Psoas muscle (tissue), 7 donors: ENCODE measurements at regions not wholly inside any gene's neighbourhood (a gene's known extent, or its start where the extent isn't known, plus 50 kb on each side); places are given as distances from the start of the nearest gene placed in this dataset.

Experiments
- ATAC-seq, 4 donors: fragments of 200-7000 bp; cut with Tn5 transposase; one replicate each; pipeline ENCODE4 v1.9.1; 2020; ENCODE audit warnings: moderate library complexity in 3 of 4, mild to moderate bottlenecking in 2 of 4
- DNase-seq, 2 donors: peaks; one replicate each; pipeline ENCODE4 v3.0.0-alpha.2; 2020
- H3K27ac ChIP-seq: fragments of 200-600 bp; one replicate; pipeline ENCODE4 v1.8.0; 2022
- H3K27me3 ChIP-seq, 3 donors: fragments of 200-600 bp in 1 of 3; one replicate each; pipeline versions ENCODE4 v1.6.1 to v1.8.0; 2013 to 2022; ENCODE audit warnings: low read length in 2 of 3, mild to moderate bottlenecking in 2 of 3, moderate library complexity in 1 of 3; ENCODE audit not compliant: insufficient read depth in 3 of 3
- H3K36me3 ChIP-seq, 2 donors: fragments of 200-600 bp in 1 of 2; one replicate each; pipeline versions ENCODE4 v1.6.1 to v1.8.0; 2013 to 2022; ENCODE audit warnings: low read depth in 1 of 2, mild to moderate bottlenecking in 1 of 2, moderate library complexity in 1 of 2; ENCODE audit not compliant: insufficient read depth in 1 of 2
- H3K4me1 ChIP-seq: fragments of 200-600 bp; one replicate; pipeline ENCODE4 v1.8.0; 2022
- H3K4me3 ChIP-seq: fragments of 200-600 bp; one replicate; pipeline ENCODE4 v1.8.0; 2022; ENCODE audit warnings: mild to moderate bottlenecking
- H3K9me3 ChIP-seq: fragments of 200-600 bp; one replicate; pipeline ENCODE4 v1.8.0; 2022
- WGBS, 3 donors: extraction: QIAGEN DNeasy Blood & Tissue Kit; methylation state at CpG; one replicate each; pipeline versions ENCODE4 v1.1.6 to v1.1.7; 2013; 5-methylcytosine and 5-hydroxymethylcytosine counted together
- intact Hi-C, 2 donors: fragments of 100-400 bp; cut with DNase I; formaldehyde crosslinking; loops; one replicate each; pipeline versions ENCODE4 v1.11.0 to v1.14.2; 2022
- TF ChIP-seq, protein P1 (sequence below): fragments of 200-600 bp; IDR thresholded peaks from one replicate; pipeline ENCODE4 v1.8.0; 2022; ENCODE audit warnings: antibody characterized with exemption
- donor health status: healthy with polysubstance abuse.
- donor health status: DM: no; HTN: no; CAD: no; lungs with moderate emphysema.
- donor health status: Bipolar disorder and iron deficiency.
- donor health status: healthy.
- donor health status: DM: yes; HTN: yes; CAD: no.
- donor health status: DM: no; HTN: no; CAD: no.
- donor health status: DM: yes; HTN: yes; CAD: no.

DNA sequence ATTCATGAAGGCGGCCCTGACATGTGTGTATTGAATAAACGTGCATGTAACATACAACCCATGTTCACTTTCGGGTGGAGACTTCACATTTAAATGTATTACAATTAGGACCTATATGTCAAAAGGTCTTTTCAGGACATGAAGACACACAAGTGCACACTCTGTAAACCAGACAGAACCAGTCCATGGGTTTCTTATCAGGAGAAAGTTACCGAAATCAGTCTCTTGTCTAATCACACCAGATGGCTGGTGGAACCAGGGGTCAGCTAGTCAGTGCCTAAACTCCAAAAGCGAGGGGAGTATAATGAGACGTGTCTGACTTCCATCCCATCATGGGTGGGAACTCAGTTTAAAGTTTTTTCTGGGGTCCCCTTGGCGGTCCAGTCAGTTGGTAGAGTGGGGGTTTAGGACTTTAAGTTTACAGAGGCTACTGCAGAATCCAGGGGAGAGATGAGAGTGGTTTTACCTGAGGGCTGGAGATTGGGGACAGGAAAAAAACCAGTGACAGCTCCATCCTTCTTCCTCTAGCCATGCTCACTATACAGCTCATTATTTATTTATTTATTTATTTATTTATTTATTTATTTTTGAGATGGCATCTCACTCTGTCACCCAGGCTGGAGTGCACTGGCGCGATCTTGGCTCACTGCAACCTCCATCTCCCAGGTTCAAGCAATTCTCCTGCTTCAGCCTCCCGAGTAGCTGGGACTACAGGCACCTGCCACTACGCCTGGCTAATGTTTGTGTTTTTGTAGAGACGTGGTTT lies 251.3 kb upstream of the LYZL1 start:
- ATAC-seq (no peak), DNase-seq (no peak)
- WGBS, 3 donors: 91 to 92% (median 92%) methylated on average over 12 of the region's 12 CpGs
- Histone ChIP-seq H3K4me3 (no peak overlapping the region), H3K9me3 (no peaks in the 10 kb centered on the region), H3K27ac (no peak overlapping the region), H3K4me1 (no peaks in the 10 kb centered on the region), H3K36me3 (no peaks in the 10 kb centered on the region), H3K27me3 (peaks cover 0 to 6% (median 0%) of the 10 kb centered on the region in 3 donors)
- intact Hi-C loops: no loop called here
- TF ChIP-seq, protein P1, sequence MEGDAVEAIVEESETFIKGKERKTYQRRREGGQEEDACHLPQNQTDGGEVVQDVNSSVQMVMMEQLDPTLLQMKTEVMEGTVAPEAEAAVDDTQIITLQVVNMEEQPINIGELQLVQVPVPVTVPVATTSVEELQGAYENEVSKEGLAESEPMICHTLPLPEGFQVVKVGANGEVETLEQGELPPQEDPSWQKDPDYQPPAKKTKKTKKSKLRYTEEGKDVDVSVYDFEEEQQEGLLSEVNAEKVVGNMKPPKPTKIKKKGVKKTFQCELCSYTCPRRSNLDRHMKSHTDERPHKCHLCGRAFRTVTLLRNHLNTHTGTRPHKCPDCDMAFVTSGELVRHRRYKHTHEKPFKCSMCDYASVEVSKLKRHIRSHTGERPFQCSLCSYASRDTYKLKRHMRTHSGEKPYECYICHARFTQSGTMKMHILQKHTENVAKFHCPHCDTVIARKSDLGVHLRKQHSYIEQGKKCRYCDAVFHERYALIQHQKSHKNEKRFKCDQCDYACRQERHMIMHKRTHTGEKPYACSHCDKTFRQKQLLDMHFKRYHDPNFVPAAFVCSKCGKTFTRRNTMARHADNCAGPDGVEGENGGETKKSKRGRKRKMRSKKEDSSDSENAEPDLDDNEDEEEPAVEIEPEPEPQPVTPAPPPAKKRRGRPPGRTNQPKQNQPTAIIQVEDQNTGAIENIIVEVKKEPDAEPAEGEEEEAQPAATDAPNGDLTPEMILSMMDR: no peak

DNA sequence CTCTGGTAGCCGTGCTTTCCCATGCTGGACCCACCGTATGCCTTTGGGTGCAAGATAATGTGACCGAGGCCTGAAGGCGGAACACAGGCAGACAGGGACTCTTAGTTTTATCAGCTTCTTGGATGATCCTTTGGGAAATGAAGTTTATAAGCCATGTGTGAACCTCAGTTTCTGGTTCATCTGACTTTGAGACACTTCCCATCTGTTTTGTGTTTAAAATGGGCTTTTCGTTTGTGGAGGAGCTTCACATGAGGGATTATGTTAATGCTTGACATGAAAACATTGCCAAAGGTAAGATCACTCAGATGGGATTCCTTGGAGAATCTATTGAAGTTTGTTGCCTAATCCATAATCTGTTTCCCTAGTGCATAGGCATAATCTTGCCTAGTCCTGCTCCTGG lies 249.8 kb upstream of the LYZL1 start:
- no peaks in the 10 kb centered on the region for H3K4me1 ChIP-seq
- H3K36me3 ChIP-seq: no peaks in the 10 kb centered on the region
- H3K4me3 ChIP-seq: no peak overlapping the region
- 76 to 81% (median 80%) methylated on average over 5 of the region's 5 CpGs for WGBS, 3 donors
- H3K9me3 ChIP-seq: no peaks in the 10 kb centered on the region
- peaks cover 0 to 6% (median 0%) of the 10 kb centered on the region in 3 donors for H3K27me3 ChIP-seq
- TF ChIP-seq, protein P1: no peak
- no peak for ATAC-seq
- no peak overlapping the region for H3K27ac ChIP-seq
- intact Hi-C loops: no loop called here
- no peak for DNase-seq

DNA sequence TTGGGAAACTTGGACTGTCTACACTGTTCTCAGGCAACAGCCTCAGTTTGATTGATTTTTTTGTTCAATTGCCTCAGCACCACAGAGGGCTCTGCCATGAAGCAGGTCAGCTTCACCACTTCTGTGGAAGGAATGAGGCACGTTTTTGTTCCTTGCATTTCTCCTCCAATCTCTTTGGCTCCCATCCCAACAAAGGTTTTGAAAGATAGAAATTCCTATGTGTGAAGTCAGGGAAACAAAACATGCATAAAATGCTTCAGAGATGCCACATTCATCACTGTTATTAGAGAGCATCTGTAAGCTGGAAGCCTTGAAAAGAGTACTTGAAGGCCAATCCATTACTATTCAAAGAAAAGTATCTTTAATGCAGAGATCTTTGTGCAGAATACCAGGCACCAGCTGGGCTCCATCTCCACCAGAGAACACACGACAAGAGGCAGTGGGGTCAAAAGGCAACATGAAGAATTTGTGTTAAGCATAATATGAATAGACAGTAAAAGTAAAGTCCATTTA lies 249.1 kb upstream of the LYZL1 start:
- DNase-seq (no peak), ATAC-seq (no peak)
- intact Hi-C loops: no loop called here

DNA sequence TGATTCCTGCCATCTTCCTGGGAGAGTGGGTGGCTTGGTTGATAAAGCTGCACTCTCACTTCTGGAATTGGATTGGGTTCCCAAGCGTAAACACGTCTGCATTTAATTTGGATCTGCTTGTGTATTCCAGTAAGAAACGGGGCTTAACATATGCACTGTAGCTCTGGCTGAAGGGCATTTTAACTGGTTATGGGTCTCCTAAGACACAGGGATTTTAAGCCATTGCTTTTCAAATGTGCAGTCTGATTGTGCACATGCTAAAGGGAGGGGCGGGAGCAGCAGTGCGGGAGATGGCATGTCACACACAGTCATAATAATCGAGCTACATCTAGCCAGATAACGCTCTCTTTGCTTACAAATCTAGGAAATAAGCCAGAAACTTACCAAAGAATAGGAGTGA lies 247.3 kb upstream of the LYZL1 start:
- Histone ChIP-seq H3K27me3 (peaks cover 0 to 6% (median 0%) of the 10 kb centered on the region in 3 donors), H3K27ac (no peak overlapping the region), H3K4me3 (no peak overlapping the region), H3K36me3 (no peaks in the 10 kb centered on the region), H3K4me1 (no peaks in the 10 kb centered on the region), H3K9me3 (no peaks in the 10 kb centered on the region)
- DNase-seq (no peak), ATAC-seq (no peak)
- intact Hi-C loops: no loop called here
- WGBS, 3 donors: 50 to 64% (median 55%) methylated on average over 7 of the region's 7 CpGs
- TF ChIP-seq, protein P1: no peak

More for the DNA sequence above, 249.1 kb upstream of the LYZL1 start:
- no peaks in the 10 kb centered on the region for H3K4me1 ChIP-seq
- 10 to 13% (median 12%) methylated on average over 2 of the region's 2 CpGs for WGBS, 3 donors
- no peaks in the 10 kb centered on the region for H3K36me3 ChIP-seq
- no peak overlapping the region for H3K4me3 ChIP-seq
- no peaks in the 10 kb centered on the region for H3K9me3 ChIP-seq
- no peak overlapping the region for H3K27ac ChIP-seq
- TF ChIP-seq, protein P1: no peak
- H3K27me3 ChIP-seq: peaks cover 0 to 6% (median 0%) of the 10 kb centered on the region in 3 donors
